Neuron (in vitro differentiated cells): ENCODE measurements at regions not wholly inside any gene's neighbourhood (a gene's known extent, or its start where the extent isn't known, plus 50 kb on each side); places are given as distances from the start of the nearest gene placed in this dataset.

Experiments
- H2AFZ ChIP-seq: one replicate; pipeline ENCODE4 v1.6.1; 2013; ENCODE audit warnings: low read depth, mild to moderate bottlenecking, inconsistent platforms, low read length, moderate library complexity
- H3K27me3 ChIP-seq: one replicate; pipeline ENCODE4 v1.6.1; 2013; ENCODE audit warnings: low read length; ENCODE audit not compliant: insufficient read depth
- H3K36me3 ChIP-seq: one replicate; pipeline ENCODE4 v1.6.1; 2013; ENCODE audit warnings: low read length; ENCODE audit not compliant: insufficient read depth
- H3K4me1 ChIP-seq: one replicate; pipeline ENCODE4 v1.6.1; 2013; ENCODE audit warnings: low read length; ENCODE audit not compliant: insufficient read depth
- H3K4me3 ChIP-seq: 2 replicates; pipeline ENCODE4 v1.5.1; 2013; ENCODE audit warnings: mild to moderate bottlenecking, low read length, moderate library complexity
- H3K9me3 ChIP-seq: one replicate; pipeline ENCODE4 v1.6.1; 2013; ENCODE audit warnings: low read length

- Histone ChIP-seq H3K36me3 (no peaks in the 10 kb centered on the region), H3K27me3 (peaks cover 4% of the 10 kb centered on the region), H3K9me3 (no peaks in the 10 kb centered on the region), H3K4me3 (no peak overlapping the region), H2AFZ (no peak overlapping the region), H3K4me1 (peaks cover 40% of the 10 kb centered on the region)
Measured at GRCh38 chr17:34763728-34764665, 184.6 kb downstream of the TMEM132E start.

- no peaks in the 10 kb centered on the region for H3K9me3 ChIP-seq
- H2AFZ ChIP-seq, result no peak overlapping the region
- H3K4me3 ChIP-seq, result no peak overlapping the region
- H3K27me3 ChIP-seq, result no peaks in the 10 kb centered on the region
- H3K4me1 ChIP-seq, result peaks cover 57% of the 10 kb centered on the region
- H3K36me3 ChIP-seq, result no peaks in the 10 kb centered on the region
Measured at GRCh38 chr17:34762078-34762477, 182.7 kb downstream of the TMEM132E start.

DNA sequence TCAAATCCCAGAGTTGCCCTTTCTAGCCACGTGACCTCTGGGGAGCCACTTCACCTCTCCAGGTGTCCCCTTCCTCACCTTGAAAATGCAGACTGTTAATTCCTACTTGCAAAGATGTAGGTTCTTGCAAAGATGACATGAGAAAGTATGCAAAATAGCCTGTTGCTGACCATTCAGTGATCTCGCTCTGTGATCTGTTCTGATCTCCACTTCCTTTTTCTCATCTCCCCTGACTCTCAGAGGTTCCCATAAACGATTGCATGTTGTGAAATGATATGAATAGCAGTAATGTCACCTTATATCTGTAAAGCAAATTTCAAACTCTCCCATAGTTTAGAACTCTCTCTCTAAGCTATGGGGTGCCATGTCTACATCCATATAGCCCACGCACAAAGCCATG, 182.3 kb downstream of the TMEM132E start:
- no peak overlapping the region for H3K4me3 ChIP-seq
- peaks cover 60% of the 10 kb centered on the region for H3K4me1 ChIP-seq
- no peaks in the 10 kb centered on the region for H3K27me3 ChIP-seq
- H3K36me3 ChIP-seq, result no peaks in the 10 kb centered on the region
- H2AFZ ChIP-seq, result no peak overlapping the region
- H3K9me3 ChIP-seq, result no peaks in the 10 kb centered on the region

DNA sequence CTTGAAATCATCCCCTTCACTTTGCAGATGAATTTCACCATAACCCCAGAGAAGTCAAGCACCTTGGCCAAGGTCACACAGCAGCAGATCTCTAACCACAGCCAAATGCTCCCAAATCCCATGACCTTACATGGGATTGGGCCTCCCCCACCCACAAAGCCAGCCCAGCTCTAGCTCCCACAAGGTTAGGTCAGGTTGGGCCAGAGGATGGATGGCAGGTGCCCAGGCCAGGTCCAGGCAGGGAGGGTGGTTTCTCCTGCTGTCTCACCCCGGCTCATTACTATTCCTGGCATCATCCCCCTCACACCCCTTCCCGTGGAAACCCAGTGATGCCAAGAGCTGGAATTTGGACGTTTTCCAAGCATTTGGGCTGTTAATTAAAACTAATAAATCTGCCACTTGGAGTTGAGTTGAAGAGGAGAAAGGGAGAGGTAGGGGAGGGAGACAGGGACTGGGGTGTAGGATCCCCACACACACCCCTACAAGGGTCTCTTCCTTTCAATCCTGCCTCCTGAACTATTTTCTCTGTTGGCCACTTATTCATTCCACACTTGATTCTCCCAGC, 181.6 kb downstream of the TMEM132E start:
- H3K4me3 ChIP-seq, result no peak overlapping the region
- no peaks in the 10 kb centered on the region for H3K27me3 ChIP-seq
- H3K4me1 ChIP-seq, result peaks cover 66% of the 10 kb centered on the region
- H3K36me3 ChIP-seq, result no peaks in the 10 kb centered on the region
- H3K9me3 ChIP-seq, result no peaks in the 10 kb centered on the region
- no peak overlapping the region for H2AFZ ChIP-seq

- no peaks in the 10 kb centered on the region for H3K9me3 ChIP-seq
- H3K27me3 ChIP-seq, result no peaks in the 10 kb centered on the region
- H3K4me3 ChIP-seq, result no peak overlapping the region
- no peaks in the 10 kb centered on the region for H3K36me3 ChIP-seq
- peaks cover 58% of the 10 kb centered on the region for H3K4me1 ChIP-seq
- no peak overlapping the region for H2AFZ ChIP-seq
Measured at GRCh38 chr17:34758718-34759117, 179.3 kb downstream of the TMEM132E start.

GRCh38 chr17:34758316-34758715, 178.9 kb downstream of the TMEM132E start:
- no peaks in the 10 kb centered on the region for H3K27me3 ChIP-seq
- H3K36me3 ChIP-seq, result no peaks in the 10 kb centered on the region
- no peaks in the 10 kb centered on the region for H3K9me3 ChIP-seq
- H3K4me3 ChIP-seq, result no peak overlapping the region
- peaks cover 54% of the 10 kb centered on the region for H3K4me1 ChIP-seq
- H2AFZ ChIP-seq, result no peak overlapping the region

- Histone ChIP-seq H3K27me3 (no peaks in the 10 kb centered on the region), H2AFZ (no peak overlapping the region), H3K4me3 (no peak overlapping the region), H3K9me3 (no peaks in the 10 kb centered on the region), H3K4me1 (peaks cover 54% of the 10 kb centered on the region), H3K36me3 (no peaks in the 10 kb centered on the region)
Measured at GRCh38 chr17:34757611-34758010, 178.2 kb downstream of the TMEM132E start.

DNA sequence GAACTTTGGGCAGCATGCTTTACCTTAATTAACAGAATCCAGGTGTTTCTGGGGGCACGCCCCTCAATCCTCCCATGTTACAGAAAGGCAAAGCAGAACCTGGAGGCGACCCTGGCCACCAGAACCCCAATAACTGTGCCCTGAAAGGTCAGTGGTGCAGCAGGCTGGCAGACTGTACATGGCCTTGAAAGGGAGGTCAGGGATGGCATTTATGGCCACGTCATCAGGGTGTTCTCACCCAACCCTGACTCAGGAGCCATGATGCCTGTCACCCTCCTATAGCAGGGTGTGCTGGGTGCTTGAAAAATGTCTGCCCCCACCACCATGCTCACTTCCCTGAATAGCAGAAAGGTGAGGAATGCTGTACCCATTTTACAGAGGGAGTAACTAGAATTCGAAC, 177.7 kb downstream of the TMEM132E start:
- no peak overlapping the region for H3K4me3 ChIP-seq
- H3K9me3 ChIP-seq, result no peaks in the 10 kb centered on the region
- H2AFZ ChIP-seq, result no peak overlapping the region
- H3K27me3 ChIP-seq, result peaks cover 2% of the 10 kb centered on the region
- H3K4me1 ChIP-seq, result peaks cover 52% of the 10 kb centered on the region
- no peaks in the 10 kb centered on the region for H3K36me3 ChIP-seq

GRCh38 chr17:34756637-34757021, 177.2 kb downstream of the TMEM132E start:
- Histone ChIP-seq H3K9me3 (no peaks in the 10 kb centered on the region), H3K4me1 (peaks cover 47% of the 10 kb centered on the region), H3K4me3 (no peak overlapping the region), H3K36me3 (no peaks in the 10 kb centered on the region), H2AFZ (no peak overlapping the region), H3K27me3 (peaks cover 4% of the 10 kb centered on the region)

DNA sequence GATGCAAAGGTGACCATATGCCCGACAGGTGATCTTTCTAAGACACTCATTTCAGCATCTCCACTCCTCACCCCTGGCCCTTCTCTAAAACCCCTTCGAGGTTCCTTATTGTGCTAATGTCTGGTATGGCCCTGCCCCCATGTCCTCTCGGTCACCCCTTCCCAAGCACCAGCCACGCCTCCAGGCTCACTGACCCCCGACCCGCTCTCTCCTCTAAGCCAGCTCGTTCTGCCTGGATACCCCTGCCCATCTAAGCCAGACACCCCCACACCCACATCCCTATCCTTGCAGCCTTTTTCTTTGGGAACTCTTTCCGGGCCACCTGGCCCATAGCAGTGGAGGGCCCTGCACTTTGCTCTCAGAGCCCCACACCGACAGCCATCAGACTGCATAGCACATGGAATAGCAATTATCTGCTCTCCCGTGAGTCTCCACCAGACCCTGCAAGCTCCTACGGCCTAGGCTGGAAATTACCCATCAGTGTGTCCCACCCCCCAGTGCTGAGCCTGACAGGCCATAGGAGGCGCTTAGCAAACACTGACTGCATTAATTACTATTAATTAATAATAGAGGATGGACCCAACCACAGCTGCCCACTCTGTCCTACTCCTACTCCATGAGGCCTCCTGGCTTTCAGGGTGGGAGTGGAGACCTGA, 176.7 kb downstream of the TMEM132E start:
- Histone ChIP-seq H3K4me3 (no peak overlapping the region), H3K27me3 (peaks cover 4% of the 10 kb centered on the region), H3K9me3 (no peaks in the 10 kb centered on the region), H2AFZ (no peak overlapping the region), H3K36me3 (no peaks in the 10 kb centered on the region), H3K4me1 (peaks cover 42% of the 10 kb centered on the region)

DNA sequence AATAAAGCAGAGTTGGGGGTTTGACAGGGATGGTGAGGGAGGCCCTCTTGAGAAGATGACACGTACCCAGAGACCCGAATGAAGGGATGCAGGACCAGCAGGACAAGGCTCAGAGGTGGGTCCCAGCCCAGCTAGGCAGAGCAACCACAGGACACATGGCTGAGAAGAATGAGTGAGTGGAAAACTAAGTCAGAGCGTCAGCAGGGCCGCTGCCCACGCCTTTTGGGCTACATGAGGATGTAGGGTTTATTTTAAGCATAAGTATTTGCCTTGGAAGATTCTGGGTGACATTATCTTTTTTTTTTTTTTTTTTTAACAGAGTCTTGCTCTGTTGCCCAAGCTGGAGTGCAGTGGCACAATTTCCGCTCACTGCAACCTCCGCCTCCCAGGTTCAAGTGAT, 176.0 kb downstream of the TMEM132E start:
- no peaks in the 10 kb centered on the region for H3K9me3 ChIP-seq
- no peaks in the 10 kb centered on the region for H3K36me3 ChIP-seq
- no peak overlapping the region for H2AFZ ChIP-seq
- H3K27me3 ChIP-seq, result peaks cover 4% of the 10 kb centered on the region
- peaks cover 36% of the 10 kb centered on the region for H3K4me1 ChIP-seq
- no peak overlapping the region for H3K4me3 ChIP-seq

- H2AFZ ChIP-seq, result no peak overlapping the region
- no peaks in the 10 kb centered on the region for H3K9me3 ChIP-seq
- no peaks in the 10 kb centered on the region for H3K4me1 ChIP-seq
- H3K36me3 ChIP-seq, result no peaks in the 10 kb centered on the region
- H3K4me3 ChIP-seq, result no peak overlapping the region
- peaks cover 4% of the 10 kb centered on the region for H3K27me3 ChIP-seq
Measured at GRCh38 chr17:34750004-34750403, 170.6 kb downstream of the TMEM132E start.

GRCh38 chr17:34741967-34742366, 162.6 kb downstream of the TMEM132E start:
- Histone ChIP-seq H3K36me3 (no peaks in the 10 kb centered on the region), H3K9me3 (no peaks in the 10 kb centered on the region), H3K4me1 (no peaks in the 10 kb centered on the region), H3K27me3 (no peaks in the 10 kb centered on the region), H3K4me3 (no peak overlapping the region), H2AFZ (no peak overlapping the region)
